ENCODE measurements at regions not wholly inside any gene's neighbourhood (a gene's known extent, or its start where the extent isn't known, plus 50 kb on each side); places are given as distances from the start of the nearest gene placed in this dataset.

DNA sequence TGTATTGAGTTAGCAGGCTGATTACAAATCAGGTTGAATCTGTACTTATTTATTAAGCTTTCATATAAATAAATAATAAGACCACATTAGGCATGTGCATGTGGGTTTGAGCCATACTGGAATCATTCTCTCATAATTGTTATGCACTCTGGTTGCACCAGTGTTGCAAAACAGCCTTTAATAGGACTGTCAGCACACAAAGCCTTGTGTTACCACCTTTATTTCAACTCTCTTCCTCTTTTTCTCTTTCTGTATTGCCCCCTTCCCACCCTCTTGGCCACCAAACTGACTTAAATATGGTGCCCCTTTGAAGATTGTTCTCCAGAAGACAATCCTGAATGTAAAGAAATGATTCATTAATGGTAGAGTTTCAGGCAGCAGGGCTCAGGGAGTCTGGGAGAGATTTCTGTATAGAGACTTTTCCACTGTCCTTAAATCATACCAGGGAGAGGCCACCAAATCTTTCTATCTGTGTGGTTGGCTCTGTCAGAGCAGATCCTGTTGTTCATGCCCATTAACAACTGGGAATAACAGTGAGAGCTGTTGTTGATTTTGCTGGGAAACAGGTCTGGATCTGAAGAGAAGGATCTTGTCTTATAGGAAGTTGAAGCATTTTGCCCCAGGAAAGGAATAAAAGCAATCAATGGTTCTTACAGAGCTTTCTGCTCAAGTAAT lies 131.6 kb upstream of the SOX4 start:
- H3K27ac Mint-ChIP-seq, result no peak overlapping the region
- H3K4me3 Mint-ChIP-seq, result no peak overlapping the region
- no peak for DNase-seq (ENCODE audit: low spot score in 2 of 2, unreplicated experiment in 2 of 2)
- peaks cover 9% of the 10 kb centered on the region for H3K9me3 Mint-ChIP-seq
- H3K36me3 Mint-ChIP-seq, result no peaks in the 10 kb centered on the region
- TF ChIP-seq, protein P1, sequence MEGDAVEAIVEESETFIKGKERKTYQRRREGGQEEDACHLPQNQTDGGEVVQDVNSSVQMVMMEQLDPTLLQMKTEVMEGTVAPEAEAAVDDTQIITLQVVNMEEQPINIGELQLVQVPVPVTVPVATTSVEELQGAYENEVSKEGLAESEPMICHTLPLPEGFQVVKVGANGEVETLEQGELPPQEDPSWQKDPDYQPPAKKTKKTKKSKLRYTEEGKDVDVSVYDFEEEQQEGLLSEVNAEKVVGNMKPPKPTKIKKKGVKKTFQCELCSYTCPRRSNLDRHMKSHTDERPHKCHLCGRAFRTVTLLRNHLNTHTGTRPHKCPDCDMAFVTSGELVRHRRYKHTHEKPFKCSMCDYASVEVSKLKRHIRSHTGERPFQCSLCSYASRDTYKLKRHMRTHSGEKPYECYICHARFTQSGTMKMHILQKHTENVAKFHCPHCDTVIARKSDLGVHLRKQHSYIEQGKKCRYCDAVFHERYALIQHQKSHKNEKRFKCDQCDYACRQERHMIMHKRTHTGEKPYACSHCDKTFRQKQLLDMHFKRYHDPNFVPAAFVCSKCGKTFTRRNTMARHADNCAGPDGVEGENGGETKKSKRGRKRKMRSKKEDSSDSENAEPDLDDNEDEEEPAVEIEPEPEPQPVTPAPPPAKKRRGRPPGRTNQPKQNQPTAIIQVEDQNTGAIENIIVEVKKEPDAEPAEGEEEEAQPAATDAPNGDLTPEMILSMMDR (IDR thresholded peaks at IDR 0.05; ENCODE audit: unreplicated experiment), result no peak
- H3K4me1 Mint-ChIP-seq, result peaks cover 19% of the 10 kb centered on the region
- no peaks in the 10 kb centered on the region for H3K27me3 Mint-ChIP-seq (ENCODE audit: low read depth)

- H3K27ac Mint-ChIP-seq, result no peak overlapping the region
- DNase-seq (ENCODE audit: low spot score in 2 of 2, unreplicated experiment in 2 of 2), result no peak
- H3K4me1 Mint-ChIP-seq, result peaks cover 19% of the 10 kb centered on the region
Measured at GRCh38 chr6:21462519-21462852, 131.1 kb upstream of the SOX4 start.

DNA sequence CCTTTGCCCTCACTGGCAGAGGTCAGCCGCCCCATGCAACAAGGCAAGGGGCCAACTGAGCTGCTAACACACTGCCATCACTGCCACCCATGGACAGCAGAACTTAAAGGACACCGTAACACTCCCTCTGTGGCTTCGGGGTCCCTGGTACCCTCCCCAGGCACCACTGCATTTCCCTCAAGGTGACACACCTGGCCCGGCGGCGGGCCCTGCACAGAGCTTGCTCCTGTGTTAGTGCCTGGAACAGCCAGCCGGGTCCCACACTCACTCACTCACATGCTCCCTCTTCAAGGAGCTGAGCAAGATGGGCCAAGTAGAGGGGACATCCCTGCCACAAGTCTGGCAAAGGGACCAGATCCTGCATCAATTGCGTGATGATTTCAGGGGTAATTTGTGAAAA lies 126.5 kb upstream of the SOX4 start:
- Mint-ChIP-seq H3K27ac (no peak overlapping the region), H3K9me3 (peaks cover 16% of the 10 kb centered on the region), H3K36me3 (no peaks in the 10 kb centered on the region), H3K27me3 (ENCODE audit: low read depth) (no peaks in the 10 kb centered on the region), H3K4me3 (no peak overlapping the region), H3K4me1 (peaks cover 16% of the 10 kb centered on the region)
- DNase-seq (ENCODE audit: low spot score in 2 of 2, unreplicated experiment in 2 of 2), result no peak
- TF ChIP-seq, protein P1 (IDR thresholded peaks at IDR 0.05; ENCODE audit: unreplicated experiment), result no peak

More at GRCh38 chr6:21462519-21462852, 131.1 kb upstream of the SOX4 start:
- TF ChIP-seq, protein P1 (IDR thresholded peaks at IDR 0.05; ENCODE audit: unreplicated experiment), result no peak
- Mint-ChIP-seq H3K27me3 (ENCODE audit: low read depth) (no peaks in the 10 kb centered on the region), H3K9me3 (peaks cover 9% of the 10 kb centered on the region), H3K36me3 (no peaks in the 10 kb centered on the region), H3K4me3 (no peak overlapping the region)

DNA sequence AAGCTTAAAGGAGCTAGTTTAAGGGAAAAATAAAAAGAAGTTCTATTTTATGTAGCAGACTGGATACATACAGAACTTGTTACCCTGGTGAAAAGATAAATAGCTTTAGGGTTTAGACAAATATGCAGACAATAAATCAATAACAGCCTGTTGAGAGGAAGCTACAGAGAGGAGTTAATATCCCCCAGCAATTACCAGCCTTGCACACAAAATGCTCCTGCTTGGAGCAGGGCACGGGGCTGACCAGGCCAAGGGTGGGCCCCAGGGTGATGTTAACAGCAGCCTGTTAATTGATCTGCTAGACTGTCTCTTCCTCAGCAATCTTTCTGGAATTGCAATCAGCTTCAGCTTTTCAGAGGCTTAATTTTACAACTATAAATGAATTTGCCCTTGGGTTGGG lies 125.1 kb upstream of the SOX4 start:
- Mint-ChIP-seq H3K4me1 (peaks cover 15% of the 10 kb centered on the region), H3K9me3 (peaks cover 26% of the 10 kb centered on the region), H3K36me3 (no peaks in the 10 kb centered on the region), H3K27me3 (ENCODE audit: low read depth) (no peaks in the 10 kb centered on the region), H3K4me3 (no peak overlapping the region), H3K27ac (peak overlapping the region; percentile 28)
- no peak for DNase-seq (ENCODE audit: low spot score in 2 of 2, unreplicated experiment in 2 of 2)
- TF ChIP-seq, protein P1 (IDR thresholded peaks at IDR 0.05; ENCODE audit: unreplicated experiment), result no peak

DNA sequence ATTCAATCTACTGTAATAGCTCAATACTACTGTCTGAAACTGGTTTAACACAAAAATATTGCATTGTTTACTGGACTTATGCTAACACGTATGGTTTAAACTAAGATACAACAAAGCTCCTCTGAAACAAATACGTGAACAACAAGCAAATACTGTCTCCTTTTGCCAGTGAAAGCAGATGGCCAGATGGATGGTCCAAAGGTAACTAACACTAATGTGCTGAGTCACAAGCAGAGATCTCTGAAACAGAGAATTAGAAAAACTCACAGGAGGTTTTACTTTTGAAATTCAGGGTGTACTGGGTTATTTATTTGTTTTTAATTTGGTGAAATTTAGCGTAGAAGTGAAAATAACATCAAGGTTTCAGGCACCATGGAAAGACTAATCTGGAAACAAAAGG lies 124.3 kb upstream of the SOX4 start:
- Mint-ChIP-seq H3K4me1 (peaks cover 12% of the 10 kb centered on the region), H3K4me3 (no peak overlapping the region), H3K9me3 (peaks cover 26% of the 10 kb centered on the region), H3K27me3 (ENCODE audit: low read depth) (no peaks in the 10 kb centered on the region), H3K36me3 (no peaks in the 10 kb centered on the region), H3K27ac (no peak overlapping the region)
- DNase-seq (ENCODE audit: low spot score in 2 of 2, unreplicated experiment in 2 of 2), result no peak
- TF ChIP-seq, protein P1 (IDR thresholded peaks at IDR 0.05; ENCODE audit: unreplicated experiment), result no peak

GRCh38 chr6:21476112-21476511 lies 117.4 kb upstream of the SOX4 start:
- Mint-ChIP-seq H3K36me3 (no peaks in the 10 kb centered on the region), H3K4me3 (no peak overlapping the region), H3K27ac (no peak overlapping the region), H3K9me3 (peaks cover 21% of the 10 kb centered on the region), H3K4me1 (peaks cover 11% of the 10 kb centered on the region), H3K27me3 (ENCODE audit: low read depth) (no peaks in the 10 kb centered on the region)
- TF ChIP-seq, protein P1 (IDR thresholded peaks at IDR 0.05; ENCODE audit: unreplicated experiment), result no peak
- no peak for DNase-seq (ENCODE audit: low spot score in 2 of 2, unreplicated experiment in 2 of 2)

Data from mesothelial cell of epicardium (in vitro differentiated cells).